HUDEP-2 (cell line): ENCODE measurements at regions not wholly inside any gene's neighbourhood (a gene's known extent, or its start where the extent isn't known, plus 50 kb on each side); places are given as distances from the start of the nearest gene placed in this dataset.

Experiments used
- DNase-seq, 76 experiments: peaks; one replicate each; lab custom pipeline; 2025; ENCODE audit not compliant: unreplicated experiment in 76 of 76; lab: John Stamatoyannopoulos, UW

- DNase-seq, result no peak
Measured at GRCh38 chr4:100086766-100087431, 103.4 kb downstream of the DDIT4L start.

- DNase-seq, result no peak
Measured at GRCh38 chr4:100084892-100085291, 105.4 kb downstream of the DDIT4L start.

- DNase-seq, result no peak
Measured at GRCh38 chr4:100083289-100083688, 107.0 kb downstream of the DDIT4L start.

GRCh38 chr4:100082852-100083251 lies 107.4 kb downstream of the DDIT4L start:
- no peak for DNase-seq

GRCh38 chr4:100081491-100081890 lies 108.8 kb downstream of the DDIT4L start:
- DNase-seq, result no peak

- no peak for DNase-seq
Measured at GRCh38 chr4:100079264-100079663, 111.0 kb downstream of the DDIT4L start.

- no peak for DNase-seq
Measured at GRCh38 chr4:100076753-100077152, 113.5 kb downstream of the DDIT4L start.

- DNase-seq, result no peak
Measured at GRCh38 chr4:100075486-100076270, 114.6 kb downstream of the DDIT4L start.

GRCh38 chr4:100075056-100075455 lies 115.2 kb downstream of the DDIT4L start:
- DNase-seq, result no peak

GRCh38 chr4:100071506-100071905 lies 118.8 kb downstream of the DDIT4L start:
- DNase-seq, result no peak

- no peak for DNase-seq
Measured at GRCh38 chr4:100070868-100071267, 119.4 kb downstream of the DDIT4L start.

GRCh38 chr4:100069207-100069606 lies 119.1 kb upstream of the H2AZ1 start:
- DNase-seq, result no peak

GRCh38 chr4:100067255-100067654 lies 117.2 kb upstream of the H2AZ1 start:
- DNase-seq, result no peak

- no peak for DNase-seq
Measured at GRCh38 chr4:100063355-100063754, 113.3 kb upstream of the H2AZ1 start.

- no peak for DNase-seq
Measured at GRCh38 chr4:100062921-100063320, 112.8 kb upstream of the H2AZ1 start.

GRCh38 chr4:100061835-100062234 lies 111.8 kb upstream of the H2AZ1 start:
- no peak for DNase-seq

GRCh38 chr4:100060765-100061416 lies 110.8 kb upstream of the H2AZ1 start:
- no peak for DNase-seq

GRCh38 chr4:100059467-100059866 lies 109.4 kb upstream of the H2AZ1 start:
- no peak for DNase-seq

GRCh38 chr4:100056701-100057100 lies 106.6 kb upstream of the H2AZ1 start:
- DNase-seq, result no peak

- no peak for DNase-seq
Measured at GRCh38 chr4:100054071-100054470, 104.0 kb upstream of the H2AZ1 start.

GRCh38 chr4:100049872-100050271 lies 99.8 kb upstream of the H2AZ1 start:
- no peak for DNase-seq

GRCh38 chr4:100042711-100043110 lies 92.6 kb upstream of the H2AZ1 start:
- no peak for DNase-seq
